Panc1 (cell line): ENCODE measurements at regions not wholly inside any gene's neighbourhood (a gene's known extent, or its start where the extent isn't known, plus 50 kb on each side); places are given as distances from the start of the nearest gene placed in this dataset.

Source experiments
- ATAC-seq: fragments of 200-7000 bp; cut with Tn5 transposase; 2 replicates; pipeline ENCODE4 v1.9.1; 2020; ENCODE audit warnings: mild to moderate bottlenecking, moderate library complexity
- BruUV-seq: library from RNA; stranded (reverse); fragments of 400-500 nt; replicated peaks from 2 replicates; lab custom pipeline; 2021; lab: Mats Ljungman, UMichigan
- CTCF ChIA-PET: fragments of 300-600 bp; sonication (Branson Sonifier 250); formaldehyde crosslinking; loops from one replicate; lab custom pipeline; 2022; ENCODE audit warnings: antibody characterized with exemption; lab: Charles Lee
- POLR2A ChIA-PET: fragments of 300-600 bp; sonication (Branson Sonifier 250); formaldehyde crosslinking; loops from one replicate; lab custom pipeline; 2022; ENCODE audit warnings: antibody characterized with exemption; lab: Charles Lee
- DNase-seq: peaks from one replicate; pipeline ENCODE4 v3.0.0-alpha.2; 2010; ENCODE audit warnings: low read depth, low spot score
- H3K27ac ChIP-seq: 2 replicates; pipeline ENCODE4 v1.5.1; 2011; ENCODE audit warnings: mild to moderate bottlenecking, low read length, inconsistent platforms
- H3K27me3 ChIP-seq: fragments of 200-500 bp; sonication (Bioruptor generic); 2 replicates; pipeline ENCODE4 v1.6.0; 2014; ENCODE audit warnings: low read length, inconsistent platforms; ENCODE audit not compliant: control insufficient read depth, insufficient read depth
- H3K36me3 ChIP-seq: fragments of 200-500 bp; sonication (Bioruptor generic); 2 replicates; pipeline ENCODE4 v1.5.1; 2014; ENCODE audit warnings: inconsistent platforms, mild to moderate bottlenecking, low read length, moderate library complexity; ENCODE audit not compliant: control insufficient read depth, insufficient read depth
- H3K4me1 ChIP-seq: 2 replicates; pipeline ENCODE4 v1.5.1; 2011; ENCODE audit warnings: inconsistent platforms, mild to moderate bottlenecking, low read length, moderate library complexity; ENCODE audit not compliant: control insufficient read depth, insufficient read depth
- H3K4me3 ChIP-seq, 2 experiments: 2 replicates each; pipeline ENCODE4 v1.5.1; 2011 to 2012; ENCODE audit warnings: low read depth in 2 of 2, low read length in 2 of 2, mild to moderate bottlenecking in 2 of 2, inconsistent platforms in 1 of 2, moderate library complexity in 1 of 2
- H3K9me3 ChIP-seq: fragments of 200-500 bp; sonication (Bioruptor generic); 2 replicates; pipeline ENCODE4 v1.5.1; 2014; ENCODE audit warnings: low read depth, mild to moderate bottlenecking, inconsistent platforms, low read length, moderate library complexity; ENCODE audit not compliant: control insufficient read depth, insufficient read depth
- CTCF ChIP-seq: fragments of 450-650 bp; IDR thresholded peaks from 2 replicates; pipeline ENCODE4 v1.5.1; 2017; ENCODE audit warnings: mild to moderate bottlenecking
- POLR2AphosphoS5 ChIP-seq: IDR thresholded peaks from 2 replicates; pipeline ENCODE4 v1.6.1; 2012; ENCODE audit warnings: mild to moderate bottlenecking, low read depth, low read length, moderate library complexity
- REST ChIP-seq, 2 experiments: IDR thresholded peaks; 2 replicates each; pipeline ENCODE4 v1.6.1; 2011 to 2012; ENCODE audit warnings: low read depth in 2 of 2, control low read depth in 1 of 2, low read length in 1 of 2, mild to moderate bottlenecking in 1 of 2, moderate library complexity in 1 of 2; ENCODE audit not compliant: insufficient read depth in 1 of 2
- SIN3A ChIP-seq: IDR thresholded peaks from 2 replicates; pipeline ENCODE4 v1.6.1; 2012; ENCODE audit warnings: low read depth, mild to moderate bottlenecking, low read length, moderate library complexity, borderline replicate concordance; ENCODE audit not compliant: insufficient read depth
- TCF7L2 ChIP-seq: IDR thresholded peaks from 2 replicates; pipeline ENCODE4 v1.6.1; 2011; ENCODE audit warnings: mild to moderate bottlenecking, low read depth, low read length, inconsistent platforms
- in situ Hi-C: cut with HindIII; loops from 2 replicates; pipeline ENCODE4 v1.10.0; 2016; ENCODE audit warnings: low sequenced_read_pairs, low pct_unique_long_range_greater_than_20kb
- intact Hi-C: fragments of 100-400 bp; cut with micrococcal nuclease; formaldehyde crosslinking; loops from one replicate; pipeline ENCODE4 v1.10.0; 2022; ENCODE audit not compliant: unreplicated experiment

GRCh38 chr10:118171861-118172260, 125.1 kb upstream of the RAB11FIP2 start:
- TF ChIP-seq POLR2AphosphoS5 (no peak), CTCF (no peak)

GRCh38 chr10:118167056-118167700, 120.4 kb upstream of the RAB11FIP2 start:
- ATAC-seq = no peak
- no TSS peak for BruUV-seq
- Histone ChIP-seq H3K27ac (no peak overlapping the region), H3K4me3 (no peak overlapping the region), H3K4me1 (no peaks in the 10 kb centered on the region), H3K27me3 (peaks cover 11% of the 10 kb centered on the region), H3K36me3 (no peaks in the 10 kb centered on the region), H3K9me3 (no peaks in the 10 kb centered on the region)
- POLR2A ChIA-PET = no interaction called here
- in situ Hi-C loops = no loop called here
- intact Hi-C loops = no loop called here
- CTCF ChIA-PET = no interaction called here
- DNase-seq = no peak
- TF ChIP-seq POLR2AphosphoS5 = no peak
- no peak for TF ChIP-seq REST (IDR thresholded peaks at IDR 0.05; ENCODE audit: insufficient read depth in 1 of 2, low read depth in 2 of 2, low read length in 1 of 2)
- no peak for TF ChIP-seq TCF7L2
- TF ChIP-seq CTCF = no peak
- no peak for TF ChIP-seq SIN3A

More at GRCh38 chr10:118171861-118172260, 125.1 kb upstream of the RAB11FIP2 start:
- ChIA-PET CTCF (no interaction called here), POLR2A (no interaction called here)
- no peak for DNase-seq
- Histone ChIP-seq H3K9me3 (no peaks in the 10 kb centered on the region), H3K4me1 (no peaks in the 10 kb centered on the region), H3K27ac (no peak overlapping the region), H3K4me3 (no peak overlapping the region), H3K36me3 (no peaks in the 10 kb centered on the region), H3K27me3 (peaks cover 16% of the 10 kb centered on the region)
- in situ Hi-C loops (no loop called here), intact Hi-C loops (no loop called here)
- BruUV-seq = no TSS peak
- no peak for ATAC-seq
